Activated CD4-positive, alpha-beta memory T cell treated with anti-CD3 and anti-CD28 coated beads for 36 hours (primary cell): ENCODE measurements at regions not wholly inside any gene's neighbourhood (a gene's known extent, or its start where the extent isn't known, plus 50 kb on each side); places are given as distances from the start of the nearest gene placed in this dataset.

Experiments used
- CTCF ChIA-PET: fragments of 350-600 bp; sonication (Branson Sonifier 250); formaldehyde crosslinking; loops from one replicate; lab custom pipeline; 2021; ENCODE audit warnings: antibody characterized with exemption, inconsistent platforms; lab: Charles Lee
- POLR2A ChIA-PET: fragments of 350-600 bp; sonication (Branson Sonifier 250); formaldehyde crosslinking; loops from one replicate; lab custom pipeline; 2021; ENCODE audit warnings: antibody characterized with exemption; lab: Charles Lee
- DNase-seq: peaks from one replicate; pipeline ENCODE4 v3.0.0-alpha.2; 2020
- H3K27ac Mint-ChIP-seq: one replicate; pipeline ENCODE4 v1.8.0; 2021; ENCODE audit warnings: mixed read lengths
- H3K27me3 Mint-ChIP-seq: one replicate; pipeline ENCODE4 v1.8.0; 2021; ENCODE audit warnings: mixed read lengths
- H3K36me3 Mint-ChIP-seq: one replicate; pipeline ENCODE4 v1.8.0; 2021; ENCODE audit warnings: mixed read lengths
- H3K4me1 Mint-ChIP-seq: one replicate; pipeline ENCODE4 v1.8.0; 2021; ENCODE audit warnings: low read depth, mixed read lengths
- H3K4me3 Mint-ChIP-seq: one replicate; pipeline ENCODE4 v1.8.0; 2021; ENCODE audit warnings: mild to moderate bottlenecking, mixed read lengths
- H3K9me3 Mint-ChIP-seq: one replicate; pipeline ENCODE4 v1.8.0; 2021; ENCODE audit warnings: mixed read lengths
- intact Hi-C: fragments of 100-400 bp; cut with micrococcal nuclease; formaldehyde crosslinking; loops from one replicate; pipeline ENCODE4 v1.15.1; 2023

DNA sequence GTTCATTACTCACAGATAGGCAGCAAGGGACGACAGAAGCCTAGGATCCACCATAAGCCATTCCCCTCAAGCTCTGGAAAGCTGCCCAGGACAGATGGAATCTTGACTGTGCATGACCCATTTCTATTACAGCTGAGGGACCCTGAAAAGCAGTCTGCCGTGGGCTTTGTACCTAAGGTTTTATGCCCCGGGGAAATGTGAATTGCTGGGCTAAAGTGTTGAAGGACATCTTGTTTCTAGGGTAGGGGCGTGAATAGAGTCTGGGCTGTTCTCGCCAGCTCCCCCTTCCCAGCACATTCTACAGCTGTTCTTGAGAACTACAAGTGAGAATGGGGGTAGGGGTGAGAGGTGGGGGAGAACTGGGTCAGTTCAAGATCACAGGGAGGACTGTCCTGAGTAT, 53.6 kb upstream of the TMTC4 start:
- no peaks in the 10 kb centered on the region for H3K36me3 Mint-ChIP-seq
- ChIA-PET CTCF (no interaction called here), POLR2A (no interaction called here)
- H3K27ac Mint-ChIP-seq = no peak overlapping the region
- H3K4me1 Mint-ChIP-seq = no peaks in the 10 kb centered on the region
- DNase-seq = no peak
- H3K4me3 Mint-ChIP-seq = no peak overlapping the region
- peaks cover 10% of the 10 kb centered on the region for H3K27me3 Mint-ChIP-seq
- intact Hi-C loops = no loop called here
- H3K9me3 Mint-ChIP-seq = peaks cover 14% of the 10 kb centered on the region

DNA sequence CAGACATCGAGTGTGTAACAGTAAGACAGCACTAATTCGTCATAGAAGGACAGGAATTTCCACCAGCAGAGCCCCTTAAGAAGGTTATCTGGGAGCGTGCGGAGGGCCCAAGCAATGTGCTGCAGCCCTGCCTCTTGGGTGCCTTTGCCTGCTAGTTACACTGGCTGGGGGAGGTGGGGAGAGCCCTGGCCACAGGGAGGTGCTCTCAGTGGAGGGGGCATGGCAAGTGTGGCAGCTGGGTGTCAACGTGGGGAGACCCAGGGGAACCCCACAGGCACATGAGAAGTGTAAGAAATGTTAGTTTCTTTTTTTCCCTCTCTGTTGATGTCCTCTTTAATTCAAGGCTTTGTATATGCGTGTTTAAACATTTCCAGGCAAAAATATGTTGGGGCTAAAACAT, 50.9 kb upstream of the TMTC4 start:
- Mint-ChIP-seq H3K4me3 (no peak overlapping the region), H3K27ac (no peak overlapping the region), H3K9me3 (peaks cover 15% of the 10 kb centered on the region), H3K36me3 (no peaks in the 10 kb centered on the region), H3K27me3 (peaks cover 7% of the 10 kb centered on the region), H3K4me1 (no peaks in the 10 kb centered on the region)
- DNase-seq = no peak
- intact Hi-C loops = no loop called here
- ChIA-PET CTCF (no interaction called here), POLR2A (no interaction called here)

DNA sequence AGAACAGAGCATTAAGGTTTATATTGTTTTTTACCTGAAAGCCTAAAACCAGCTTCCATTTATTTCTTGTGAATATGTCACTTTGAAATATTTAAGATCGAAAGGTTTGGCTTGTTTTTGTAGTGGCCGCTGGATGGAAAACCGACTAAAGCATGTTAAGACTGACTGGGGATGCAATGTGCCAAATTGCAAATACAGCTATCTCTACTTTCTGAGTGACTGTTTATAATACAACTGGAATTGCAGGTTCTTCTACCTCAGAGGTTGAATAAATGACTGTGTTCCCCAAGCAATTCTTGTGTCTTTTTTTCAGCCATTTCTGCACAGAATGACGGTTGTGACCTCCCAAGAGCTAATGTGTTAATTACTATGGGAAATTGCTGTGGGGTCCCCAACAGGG, 50.0 kb upstream of the TMTC4 start:
- Mint-ChIP-seq H3K4me3 (no peak overlapping the region), H3K4me1 (no peaks in the 10 kb centered on the region), H3K27ac (no peak overlapping the region), H3K36me3 (no peaks in the 10 kb centered on the region), H3K9me3 (peaks cover 23% of the 10 kb centered on the region), H3K27me3 (peaks cover 7% of the 10 kb centered on the region)
- intact Hi-C loops = no loop called here
- POLR2A ChIA-PET = no interaction called here
- DNase-seq = no peak
- CTCF ChIA-PET = no interaction called here
